Stomach smooth muscle (tissue), 2 donors: ENCODE measurements at regions not wholly inside any gene's neighbourhood (a gene's known extent, or its start where the extent isn't known, plus 50 kb on each side); places are given as distances from the start of the nearest gene placed in this dataset.
"Not testable (repeated sequence)": the region's sequence is repeated elsewhere in the genome, so short reads cannot be mapped to it uniquely, and the experiment has no call there.

Experiments used
- H3K27ac ChIP-seq: one replicate; pipeline ENCODE4 v1.7.0; 2013; ENCODE audit warnings: mild to moderate bottlenecking, low read length, inconsistent platforms
- H3K27me3 ChIP-seq, 2 donors: one replicate each; pipeline ENCODE4 v1.7.0; 2013; ENCODE audit warnings: low read length in 2 of 2; ENCODE audit not compliant: insufficient read depth in 2 of 2, control insufficient read depth in 1 of 2
- H3K36me3 ChIP-seq, 2 donors: one replicate each; pipeline ENCODE4 v1.7.0; 2013; ENCODE audit warnings: low read length in 2 of 2; ENCODE audit not compliant: control insufficient read depth in 2 of 2, insufficient read depth in 2 of 2
- H3K4me1 ChIP-seq: one replicate; pipeline ENCODE4 v1.7.0; 2013; ENCODE audit warnings: low read length; ENCODE audit not compliant: control insufficient read depth, insufficient read depth
- H3K4me3 ChIP-seq, 2 donors: one replicate each; pipeline ENCODE4 v1.7.0; 2013; ENCODE audit warnings: low read length in 2 of 2
- H3K9ac ChIP-seq, 2 donors: one replicate each; pipeline ENCODE4 v1.7.0; 2013; ENCODE audit warnings: low read length in 2 of 2, mild to moderate bottlenecking in 1 of 2
- H3K9me3 ChIP-seq, 2 donors: one replicate each; pipeline ENCODE4 v1.7.0; 2013; ENCODE audit warnings: low read length in 2 of 2; ENCODE audit not compliant: control insufficient read depth in 2 of 2
- donor health status: healthy.
- donor health status: Pancreatic carcinoma.

- Histone ChIP-seq H3K4me3 (no peak overlapping the region), H3K36me3 (no peaks in the 10 kb centered on the region), H3K9me3 (peaks cover 0 to 4% of the 10 kb centered on the region in 2 donors), H3K9ac (no peak overlapping the region), H3K27me3 (no peaks in the 10 kb centered on the region), H3K4me1 (no peaks in the 10 kb centered on the region), H3K27ac (no peak overlapping the region)
These were observed 62.7 kb upstream of the CACUL1 start for GRCh38 chr10:118817328-118818068.

GRCh38 chr10:118818621-118819221 is 64.0 kb upstream of the CACUL1 start:
- H3K4me1 ChIP-seq, result no peaks in the 10 kb centered on the region
- H3K27me3 ChIP-seq, result no peaks in the 10 kb centered on the region
- no peak overlapping the region for H3K4me3 ChIP-seq
- H3K36me3 ChIP-seq, result no peaks in the 10 kb centered on the region
- H3K9me3 ChIP-seq, result peaks cover 0 to 4% of the 10 kb centered on the region in 2 donors
- no peak overlapping the region for H3K27ac ChIP-seq
- no peak overlapping the region for H3K9ac ChIP-seq

- Histone ChIP-seq H3K36me3 (no peaks in the 10 kb centered on the region), H3K9ac (no peak overlapping the region), H3K27ac (no peak overlapping the region), H3K4me1 (no peaks in the 10 kb centered on the region), H3K4me3 (no peak overlapping the region), H3K9me3 (no peaks in the 10 kb centered on the region), H3K27me3 (no peaks in the 10 kb centered on the region)
These were observed 65.8 kb upstream of the CACUL1 start for GRCh38 chr10:118820326-118821116.

- no peak overlapping the region for H3K27ac ChIP-seq
- no peak overlapping the region for H3K9ac ChIP-seq
- H3K36me3 ChIP-seq, result no peaks in the 10 kb centered on the region
- no peak overlapping the region for H3K4me3 ChIP-seq
- H3K9me3 ChIP-seq, result peaks cover 0 to 5% of the 10 kb centered on the region in 2 donors
- no peaks in the 10 kb centered on the region for H3K4me1 ChIP-seq
- peaks cover 0 to 2% of the 10 kb centered on the region in 2 donors for H3K27me3 ChIP-seq
These were observed 68.6 kb upstream of the CACUL1 start for GRCh38 chr10:118823256-118823907.

- Histone ChIP-seq H3K36me3 (no peaks in the 10 kb centered on the region), H3K27ac (no peak overlapping the region), H3K27me3 (peaks cover 0 to 2% of the 10 kb centered on the region in 2 donors), H3K4me3 (no peak overlapping the region), H3K4me1 (peaks cover 1% of the 10 kb centered on the region), H3K9me3 (peaks cover 0 to 5% of the 10 kb centered on the region in 2 donors), H3K9ac (no peak overlapping the region)
These were observed 72.3 kb upstream of the CACUL1 start for GRCh38 chr10:118827053-118827452.

GRCh38 chr10:118827466-118828155 is 72.8 kb upstream of the CACUL1 start:
- Histone ChIP-seq H3K4me1 (peaks cover 3% of the 10 kb centered on the region), H3K9ac (no peak overlapping the region), H3K27me3 (peaks cover 0 to 2% of the 10 kb centered on the region in 2 donors)

GRCh38 chr10:118832241-118832651 is 77.5 kb upstream of the CACUL1 start:
- H3K27ac ChIP-seq, result no peak overlapping the region
- peaks cover 0 to 5% of the 10 kb centered on the region in 2 donors for H3K9me3 ChIP-seq

More at GRCh38 chr10:118827466-118828155, 72.8 kb upstream of the CACUL1 start:
- Histone ChIP-seq H3K36me3 (no peaks in the 10 kb centered on the region), H3K27ac (no peak overlapping the region), H3K4me3 (no peak overlapping the region), H3K9me3 (peaks cover 0 to 5% of the 10 kb centered on the region in 2 donors)

GRCh38 chr10:118834370-118834769 is 79.6 kb upstream of the CACUL1 start:
- not testable (repeated sequence) for H3K9ac ChIP-seq, H3K27ac ChIP-seq, H3K27me3 ChIP-seq, H3K36me3 ChIP-seq, H3K9me3 ChIP-seq, H3K4me3 ChIP-seq, H3K4me1 ChIP-seq

More at GRCh38 chr10:118832241-118832651, 77.5 kb upstream of the CACUL1 start:
- Histone ChIP-seq H3K4me1 (peaks cover 3% of the 10 kb centered on the region), H3K9ac (no peak overlapping the region), H3K27me3 (peaks cover 0 to 2% of the 10 kb centered on the region in 2 donors), H3K36me3 (no peaks in the 10 kb centered on the region), H3K4me3 (peak overlapping the region in 1 of 2 donors; percentile 35)

GRCh38 chr10:118835682-118836326 is 81.0 kb upstream of the CACUL1 start:
- no peak overlapping the region for H3K9ac ChIP-seq
- no peak overlapping the region for H3K4me3 ChIP-seq
- H3K9me3 ChIP-seq, result no peaks in the 10 kb centered on the region
- no peaks in the 10 kb centered on the region for H3K27me3 ChIP-seq
- H3K36me3 ChIP-seq, result no peaks in the 10 kb centered on the region
- no peak overlapping the region for H3K27ac ChIP-seq
- peaks cover 3% of the 10 kb centered on the region for H3K4me1 ChIP-seq
